H9 (cell line): ENCODE measurements at regions not wholly inside any gene's neighbourhood (a gene's known extent, or its start where the extent isn't known, plus 50 kb on each side); places are given as distances from the start of the nearest gene placed in this dataset.

ENCODE experiments used
- DNase-seq: peaks from one replicate; pipeline ENCODE4 v3.0.0-alpha.2; 2017
- H2AFZ ChIP-seq: one replicate; pipeline ENCODE4 v1.6.1; 2013; ENCODE audit warnings: mild to moderate bottlenecking, low read length, control low read depth, moderate library complexity
- H2AK5ac ChIP-seq: 2 replicates; pipeline ENCODE4 v1.6.1; 2013; ENCODE audit warnings: low read length, control low read depth, mixed read lengths; ENCODE audit not compliant: insufficient read length
- H2BK120ac ChIP-seq: one replicate; pipeline ENCODE4 v1.6.1; 2013; ENCODE audit warnings: low read depth, mild to moderate bottlenecking, low read length, control low read depth, inconsistent platforms; ENCODE audit not compliant: poor library complexity, severe bottlenecking
- H2BK12ac ChIP-seq: 2 replicates; pipeline ENCODE4 v1.6.1; 2013; ENCODE audit warnings: low read length, control low read depth, mixed read lengths, low read depth; ENCODE audit not compliant: insufficient read length
- H2BK15ac ChIP-seq: 2 replicates; pipeline ENCODE4 v1.6.1; 2013; ENCODE audit warnings: low read depth, low read length, control low read depth
- H2BK20ac ChIP-seq: one replicate; pipeline ENCODE4 v1.6.1; 2013; ENCODE audit warnings: low read depth, mild to moderate bottlenecking, low read length, control low read depth, inconsistent platforms; ENCODE audit not compliant: poor library complexity, severe bottlenecking
- H2BK5ac ChIP-seq: 2 replicates; pipeline ENCODE4 v1.6.1; 2013; ENCODE audit warnings: low read length, control low read depth, mixed read lengths; ENCODE audit not compliant: insufficient read length
- H3K14ac ChIP-seq: 2 replicates; pipeline ENCODE4 v1.6.1; 2013; ENCODE audit warnings: low read length, control low read depth; ENCODE audit not compliant: insufficient read depth
- H3K18ac ChIP-seq: 2 replicates; pipeline ENCODE4 v1.6.1; 2013; ENCODE audit warnings: low read depth, mild to moderate bottlenecking, mixed read lengths, low read length, control low read depth; ENCODE audit not compliant: insufficient read length
- H3K23ac ChIP-seq: 2 replicates; pipeline ENCODE4 v1.6.1; 2013; ENCODE audit warnings: low read length, control low read depth, mixed read lengths, low read depth; ENCODE audit not compliant: insufficient read length
- H3K23me2 ChIP-seq: 2 replicates; pipeline ENCODE4 v1.6.1; 2013; ENCODE audit warnings: low read depth, mild to moderate bottlenecking, mixed read lengths, low read length, control low read depth; ENCODE audit not compliant: insufficient read length, poor library complexity, severe bottlenecking
- H3K27ac ChIP-seq: 2 replicates; pipeline ENCODE4 v1.5.1; 2013; ENCODE audit warnings: low read length, control low read depth, mixed read lengths, low read depth; ENCODE audit not compliant: insufficient read length
- H3K27me3 ChIP-seq: 2 replicates; pipeline ENCODE4 v1.6.1; 2013; ENCODE audit warnings: low read length, control low read depth, inconsistent platforms; ENCODE audit not compliant: insufficient read depth
- H3K4ac ChIP-seq: 2 replicates; pipeline ENCODE4 v1.6.1; 2013; ENCODE audit warnings: low read depth, mild to moderate bottlenecking, control low read depth, inconsistent platforms, low read length, moderate library complexity
- H3K4me1 ChIP-seq: 2 replicates; pipeline ENCODE4 v1.6.1; 2013; ENCODE audit warnings: low read length, control low read depth, inconsistent platforms; ENCODE audit not compliant: insufficient read depth
- H3K4me2 ChIP-seq: 2 replicates; pipeline ENCODE4 v1.6.1; 2013; ENCODE audit warnings: low read length, control low read depth, mixed read lengths; ENCODE audit not compliant: insufficient read length, insufficient read depth
- H3K56ac ChIP-seq: 2 replicates; pipeline ENCODE4 v1.6.1; 2013; ENCODE audit warnings: low read depth, mild to moderate bottlenecking, mixed read lengths, low read length, control low read depth; ENCODE audit not compliant: insufficient read length
- H3K79me1 ChIP-seq: 2 replicates; pipeline ENCODE4 v1.6.1; 2013; ENCODE audit warnings: low read depth, mild to moderate bottlenecking, moderate library complexity, low read length, control low read depth, inconsistent platforms; ENCODE audit not compliant: insufficient read depth, poor library complexity, severe bottlenecking
- H3K79me2 ChIP-seq: 2 replicates; pipeline ENCODE4 v1.6.1; 2013; ENCODE audit warnings: low read length, control low read depth, inconsistent platforms; ENCODE audit not compliant: insufficient read depth
- H3K9ac ChIP-seq: 2 replicates; pipeline ENCODE4 v1.6.1; 2013; ENCODE audit warnings: low read length, control low read depth, mixed read lengths; ENCODE audit not compliant: insufficient read length; ENCODE audit errors: extremely low read depth
- H3K9me3 ChIP-seq: one replicate; pipeline ENCODE4 v1.6.1; 2013; ENCODE audit warnings: low read depth, low read length, inconsistent platforms; ENCODE audit not compliant: control insufficient read depth
- H3T11ph ChIP-seq: one replicate; pipeline ENCODE4 v1.6.1; 2013; ENCODE audit warnings: mild to moderate bottlenecking, low read length, control low read depth, inconsistent platforms
- H4K20me1 ChIP-seq: one replicate; pipeline ENCODE4 v1.6.1; 2013; ENCODE audit not compliant: control insufficient read depth, insufficient read length, insufficient read depth
- H4K5ac ChIP-seq: 2 replicates; pipeline ENCODE4 v1.6.1; 2013; ENCODE audit warnings: low read depth, mild to moderate bottlenecking, mixed read lengths, low read length, control low read depth; ENCODE audit not compliant: insufficient read length
- H4K8ac ChIP-seq: replicated peaks from 2 replicates; pipeline ENCODE4 v1.6.1; 2013; ENCODE audit warnings: low read length, control low read depth, mixed read lengths, low read depth; ENCODE audit not compliant: insufficient read length
- H4K91ac ChIP-seq: 2 replicates; pipeline ENCODE4 v1.6.1; 2013; ENCODE audit warnings: low read depth, mild to moderate bottlenecking, moderate library complexity, mixed read lengths, low read length, control low read depth; ENCODE audit not compliant: insufficient read length
- H3K27ac Mint-ChIP-seq, 3 experiments: 2 replicates in 2 of 3; 3 replicates in 1 of 3; pipeline ENCODE4 v1.8.0; 2020 to 2021; ENCODE audit warnings: mixed read lengths in 3 of 3, mild to moderate bottlenecking in 1 of 3, moderate library complexity in 1 of 3
- H3K27me3 Mint-ChIP-seq: 2 replicates; pipeline ENCODE4 v1.8.0; 2021; ENCODE audit warnings: low read depth, mild to moderate bottlenecking, moderate library complexity, mixed read lengths
- H3K36me3 Mint-ChIP-seq, 3 experiments: 2 replicates in 2 of 3; 3 replicates in 1 of 3; pipeline ENCODE4 v1.8.0; 2020 to 2021; ENCODE audit warnings: low read depth in 3 of 3, mixed read lengths in 3 of 3; ENCODE audit not compliant: insufficient read depth in 1 of 3
- H3K4me1 Mint-ChIP-seq, 2 experiments: 2 replicates each; pipeline ENCODE4 v1.8.0; 2020; ENCODE audit warnings: mixed read lengths in 2 of 2
- H3K4me3 Mint-ChIP-seq, 2 experiments: 2 replicates in 1 of 2; 3 replicates in 1 of 2; pipeline ENCODE4 v1.8.0; 2020 to 2021; ENCODE audit warnings: mild to moderate bottlenecking in 2 of 2, mixed read lengths in 2 of 2, moderate library complexity in 1 of 2
- H3K9me3 Mint-ChIP-seq, 2 experiments: 2 replicates in 1 of 2; 3 replicates in 1 of 2; pipeline ENCODE4 v1.8.0; 2020; ENCODE audit warnings: mild to moderate bottlenecking in 2 of 2, mixed read lengths in 2 of 2, moderate library complexity in 1 of 2
- CTCF ChIP-seq: fragments of 200-600 bp; sonication (generic); conservative IDR thresholded peaks from 3 replicates; pipeline ENCODE4 v1.8.0; 2021; ENCODE audit warnings: antibody characterized with exemption, mild to moderate bottlenecking
- WGBS: extraction: QIAGEN DNeasy Blood & Tissue Kit; methylation state at CpG from one replicate; pipeline ENCODE4 v1.1.7; 2013; ENCODE audit warnings: missing lambda C conversion rate, low lambda C conversion rate, mixed read lengths; ENCODE audit not compliant: insufficient read length; ENCODE audit errors: extremely low coverage; 5-methylcytosine and 5-hydroxymethylcytosine counted together

GRCh38 chr13:74623761-74624160 lies 489.6 kb upstream of the KLF12 start:
- Histone ChIP-seq H3K79me2 (no peaks in the 10 kb centered on the region), H3K79me1 (no peaks in the 10 kb centered on the region), H2AK5ac (no peak overlapping the region), H2BK12ac (no peak overlapping the region), H2BK5ac (no peak overlapping the region), H3K23me2 (no peaks in the 10 kb centered on the region), H3K27me3 (no peaks in the 10 kb centered on the region), H3K9me3 (no peaks in the 10 kb centered on the region), H4K8ac (no peak overlapping the region), H2BK120ac (no peak overlapping the region), H3K4ac (no peak overlapping the region), H3K9ac (no peak overlapping the region), H3K4me1 (peaks cover 2% of the 10 kb centered on the region; the same call in 1 of the 2 replicates), H3K4me2 (no peak overlapping the region), H3K14ac (no peak overlapping the region), H4K20me1 (no peaks in the 10 kb centered on the region), H3K23ac (no peak overlapping the region), H3K27ac (no peak overlapping the region), H3T11ph (no peak overlapping the region), H4K5ac (no peak overlapping the region), H2BK20ac (no peak overlapping the region), H4K91ac (no peak overlapping the region), H2AFZ (no peak overlapping the region), H3K56ac (no peak overlapping the region), H2BK15ac (no peak overlapping the region), H3K18ac (no peak overlapping the region)
- no peaks in the 10 kb centered on the region for H3K36me3 Mint-ChIP-seq
- no peaks in the 10 kb centered on the region for H3K27me3 Mint-ChIP-seq
- no CpG with 5 or more reads among the region's 1 CpG for WGBS
- no peak for TF ChIP-seq CTCF
- no peak for DNase-seq
- peaks cover 6 to 8% of the 10 kb centered on the region in 2 experiments for H3K4me1 Mint-ChIP-seq
- H3K9me3 Mint-ChIP-seq, result no peaks in the 10 kb centered on the region
- H3K4me3 Mint-ChIP-seq, result no peak overlapping the region
- H3K27ac Mint-ChIP-seq, result no peak overlapping the region
